Fibroblast of mammary gland (primary cell): ENCODE measurements at regions not wholly inside any gene's neighbourhood (a gene's known extent, or its start where the extent isn't known, plus 50 kb on each side); places are given as distances from the start of the nearest gene placed in this dataset.

Experiments used
- DNase-seq: peaks from one replicate; pipeline ENCODE4 v3.0.0-alpha.2; 2010; ENCODE audit warnings: low read depth
- H3K4me3 ChIP-seq: 2 replicates; pipeline ENCODE4 v1.5.1; 2011; ENCODE audit warnings: low read depth, mild to moderate bottlenecking, low read length, moderate library complexity; ENCODE audit not compliant: control insufficient read depth
- TF ChIP-seq, protein P1 (sequence below): conservative IDR thresholded peaks from 2 replicates; pipeline ENCODE4 v1.5.1; 2011; ENCODE audit warnings: low read depth, low read length, inconsistent platforms; ENCODE audit not compliant: control insufficient read depth, insufficient read depth

DNA sequence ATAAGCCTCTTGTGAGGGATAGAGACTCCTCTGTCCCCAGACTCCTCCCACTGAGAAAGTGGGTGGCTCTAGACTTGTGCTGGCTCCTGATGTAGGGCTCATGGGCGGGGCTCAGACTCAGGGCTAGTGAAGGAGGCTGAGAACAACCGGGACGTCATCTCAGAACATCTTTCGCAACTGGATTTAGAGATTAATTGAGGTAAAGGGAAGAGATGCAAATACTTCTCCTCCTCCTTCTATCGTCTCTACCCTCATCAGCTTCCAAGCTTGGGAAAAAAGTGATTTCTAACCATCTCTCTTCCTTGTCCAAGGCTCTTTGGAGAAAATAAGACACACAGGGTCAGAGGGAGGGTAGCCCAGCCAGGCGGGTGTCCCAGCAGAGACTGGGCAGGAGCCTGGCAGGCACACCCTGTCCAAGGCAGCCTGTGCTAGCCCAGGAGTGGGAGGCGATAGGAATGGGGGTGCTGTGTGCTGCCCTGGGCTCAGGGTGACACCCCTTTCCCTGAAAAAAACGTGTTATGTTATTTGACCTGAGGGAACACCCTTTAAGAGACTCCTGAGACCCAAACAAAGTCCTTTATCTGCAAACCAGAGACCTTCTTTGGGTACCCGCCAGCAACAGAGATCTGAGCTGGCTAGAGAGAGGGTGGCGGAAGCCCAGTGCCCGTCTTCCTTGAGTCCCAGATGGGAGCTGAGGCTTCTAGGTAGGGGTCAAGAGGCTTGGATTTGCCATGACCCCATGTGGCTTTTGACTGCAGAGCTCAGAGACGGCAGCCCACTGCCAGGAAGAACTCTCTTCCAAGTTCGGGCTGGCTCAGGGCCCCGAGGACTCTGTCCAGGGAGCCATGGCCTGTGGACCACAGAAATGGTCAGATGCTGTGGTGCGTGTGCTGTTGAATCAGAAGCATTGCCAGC, 160.9 kb downstream of the ADAMTS15 start:
- no peak overlapping the region for H3K4me3 ChIP-seq
- TF ChIP-seq, protein P1, sequence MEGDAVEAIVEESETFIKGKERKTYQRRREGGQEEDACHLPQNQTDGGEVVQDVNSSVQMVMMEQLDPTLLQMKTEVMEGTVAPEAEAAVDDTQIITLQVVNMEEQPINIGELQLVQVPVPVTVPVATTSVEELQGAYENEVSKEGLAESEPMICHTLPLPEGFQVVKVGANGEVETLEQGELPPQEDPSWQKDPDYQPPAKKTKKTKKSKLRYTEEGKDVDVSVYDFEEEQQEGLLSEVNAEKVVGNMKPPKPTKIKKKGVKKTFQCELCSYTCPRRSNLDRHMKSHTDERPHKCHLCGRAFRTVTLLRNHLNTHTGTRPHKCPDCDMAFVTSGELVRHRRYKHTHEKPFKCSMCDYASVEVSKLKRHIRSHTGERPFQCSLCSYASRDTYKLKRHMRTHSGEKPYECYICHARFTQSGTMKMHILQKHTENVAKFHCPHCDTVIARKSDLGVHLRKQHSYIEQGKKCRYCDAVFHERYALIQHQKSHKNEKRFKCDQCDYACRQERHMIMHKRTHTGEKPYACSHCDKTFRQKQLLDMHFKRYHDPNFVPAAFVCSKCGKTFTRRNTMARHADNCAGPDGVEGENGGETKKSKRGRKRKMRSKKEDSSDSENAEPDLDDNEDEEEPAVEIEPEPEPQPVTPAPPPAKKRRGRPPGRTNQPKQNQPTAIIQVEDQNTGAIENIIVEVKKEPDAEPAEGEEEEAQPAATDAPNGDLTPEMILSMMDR = no peak
- DNase-seq = peak; percentile 97

DNA sequence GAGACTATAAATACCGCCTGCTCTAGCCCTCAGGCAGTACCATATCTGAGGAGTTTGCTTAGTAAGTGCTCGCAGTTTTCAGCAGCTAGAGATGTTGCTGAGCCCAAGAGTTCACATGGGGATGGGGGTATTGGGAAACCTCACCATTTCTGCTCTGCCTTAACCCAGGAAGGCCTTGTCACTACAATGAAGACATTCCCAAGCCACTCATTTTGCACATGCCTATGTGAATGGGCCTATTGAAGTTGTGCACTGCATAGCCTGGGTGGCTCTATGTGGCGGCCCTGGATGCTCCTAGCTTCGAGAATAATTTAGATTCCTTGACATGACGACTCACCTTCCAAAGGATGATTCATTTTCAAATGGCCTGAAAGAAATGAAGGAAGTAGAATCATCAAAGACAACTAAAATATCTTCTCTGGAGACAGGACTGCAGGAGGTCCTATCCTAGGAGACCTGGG, 163.4 kb downstream of the ADAMTS15 start:
- TF ChIP-seq, protein P1 = no peak
- DNase-seq = peak; percentile 83

DNA sequence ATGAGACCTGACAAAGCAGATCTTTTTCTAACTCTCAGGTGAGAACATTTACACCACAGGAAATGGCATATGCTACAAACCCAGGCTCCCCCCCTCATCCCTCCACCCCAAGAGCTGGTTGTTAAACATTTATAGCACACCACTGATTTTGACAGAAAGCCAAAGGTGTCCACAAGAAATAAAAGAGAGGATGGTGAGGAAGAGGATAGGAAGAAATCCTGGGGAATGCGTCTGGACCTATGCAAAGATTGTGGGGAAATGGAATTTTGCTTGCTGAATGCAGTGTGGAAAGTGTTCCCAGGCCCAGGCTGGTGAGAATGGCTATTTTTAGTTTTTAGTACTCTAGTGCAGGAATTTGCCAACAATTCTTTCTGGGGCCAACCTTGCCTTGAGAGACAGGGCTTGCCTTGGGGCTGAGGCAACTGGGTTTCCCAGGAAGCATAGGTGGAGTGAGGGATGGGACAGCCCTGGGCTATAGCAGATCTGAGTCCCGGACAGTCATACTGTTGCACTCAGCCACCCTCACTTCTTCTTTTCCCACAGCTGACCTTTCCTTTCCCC, 163.9 kb downstream of the ADAMTS15 start:
- TF ChIP-seq, protein P1 = no peak
- no peak overlapping the region for H3K4me3 ChIP-seq

More for the DNA sequence above, 163.4 kb downstream of the ADAMTS15 start:
- no peak overlapping the region for H3K4me3 ChIP-seq

DNA sequence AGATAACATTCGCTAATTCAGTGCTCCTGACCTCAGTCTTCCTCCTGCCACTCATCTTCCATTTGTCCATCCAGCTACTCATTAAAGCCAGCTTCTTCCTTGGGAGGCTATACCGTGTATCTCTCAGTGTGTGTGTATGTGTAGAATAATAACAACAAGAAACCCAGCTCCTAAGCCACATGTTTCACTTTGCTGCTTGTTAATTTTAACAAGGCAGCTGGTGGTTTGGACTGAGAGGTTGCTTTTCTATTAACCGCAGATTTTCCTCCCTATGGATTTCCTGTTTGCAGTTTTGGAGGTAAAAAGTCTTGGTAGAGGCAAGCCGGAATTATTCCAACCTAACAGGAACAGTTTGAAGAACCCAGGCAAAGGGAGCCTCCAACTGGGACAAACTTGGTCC, 165.0 kb downstream of the ADAMTS15 start:
- TF ChIP-seq, protein P1 = no peak
- DNase-seq = no peak
- no peak overlapping the region for H3K4me3 ChIP-seq

More for the DNA sequence above, 163.9 kb downstream of the ADAMTS15 start:
- DNase-seq = peak; percentile 42

DNA sequence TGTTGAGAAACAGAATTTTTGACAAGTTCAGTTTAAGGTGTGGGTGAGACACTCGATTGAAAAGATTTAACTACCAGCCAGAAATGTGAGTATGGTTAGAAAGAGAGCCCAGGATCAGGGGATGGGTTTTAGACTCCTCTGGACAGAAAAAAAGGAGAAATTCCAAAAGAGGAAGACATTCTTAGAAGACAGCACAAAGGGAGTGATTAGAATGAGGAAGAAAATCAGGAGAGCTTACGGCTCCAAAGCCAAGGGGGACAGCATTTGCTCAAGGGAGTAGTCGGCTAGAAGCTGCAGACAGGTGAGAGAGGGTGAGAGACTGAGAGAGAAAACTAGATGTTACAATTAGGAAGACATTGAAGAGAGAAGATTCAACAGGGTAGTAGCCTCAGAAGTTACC, 166.1 kb downstream of the ADAMTS15 start:
- H3K4me3 ChIP-seq = no peak overlapping the region
- TF ChIP-seq, protein P1 = no peak
- no peak for DNase-seq

DNA sequence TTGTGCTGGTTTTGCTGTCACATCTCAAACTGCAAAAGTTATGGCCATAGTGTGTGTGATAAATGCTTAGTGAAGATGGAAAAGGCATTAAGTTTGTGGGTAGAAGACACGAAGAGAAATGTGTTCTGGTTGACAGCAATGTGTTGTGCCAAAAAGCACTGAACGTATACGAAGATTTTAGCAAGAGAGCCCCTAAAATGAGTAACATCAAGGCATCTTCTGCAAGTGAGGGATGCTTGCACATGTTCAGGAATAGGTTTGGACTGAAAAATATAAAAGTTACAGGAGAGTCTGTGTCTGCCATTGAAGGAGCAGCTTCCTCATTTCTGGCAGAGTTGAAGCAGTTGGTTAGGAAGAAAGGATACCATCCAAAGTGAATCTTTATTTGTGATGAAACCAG, 167.1 kb downstream of the ADAMTS15 start:
- no peak for DNase-seq
- H3K4me3 ChIP-seq = no peak overlapping the region
- TF ChIP-seq, protein P1 = no peak
